BJ (cell line): ENCODE measurements at regions not wholly inside any gene's neighbourhood (a gene's known extent, or its start where the extent isn't known, plus 50 kb on each side); places are given as distances from the start of the nearest gene placed in this dataset.

Experiments
- CTCF ChIA-PET: fragments of 350-600 bp; formaldehyde crosslinking; extraction: SDS; loops from one replicate; lab custom pipeline; 2021; ENCODE audit warnings: antibody characterized with exemption, inconsistent platforms; lab: Yijun Ruan, JAX
- POLR2A ChIA-PET: fragments of 300-600 bp; sonication (Branson Sonifier 250); formaldehyde crosslinking; extraction: SDS; loops from one replicate; lab custom pipeline; 2021; ENCODE audit warnings: antibody characterized with exemption; lab: Charles Lee
- DNase-seq: peaks from one replicate; pipeline ENCODE4 v3.0.0-alpha.2; 2011; ENCODE audit warnings: low read depth
- H3K27me3 ChIP-seq: 2 replicates; pipeline ENCODE4 v1.6.0; 2011; ENCODE audit warnings: low read length; ENCODE audit not compliant: control insufficient read depth, insufficient read depth
- H3K36me3 ChIP-seq: 2 replicates; pipeline ENCODE4 v1.5.1; 2011; ENCODE audit warnings: low read length; ENCODE audit not compliant: control insufficient read depth, insufficient read depth
- H3K4me3 ChIP-seq: 2 replicates; pipeline ENCODE4 v1.5.1; 2011; ENCODE audit warnings: low read depth, mild to moderate bottlenecking, control low read depth, low read length
- TF ChIP-seq, protein P1 (sequence below): IDR thresholded peaks from 2 replicates; pipeline ENCODE4 v1.5.1; 2011; ENCODE audit warnings: low read depth, mild to moderate bottlenecking, control low read depth, inconsistent platforms, low read length, moderate library complexity; ENCODE audit not compliant: insufficient read depth

DNA sequence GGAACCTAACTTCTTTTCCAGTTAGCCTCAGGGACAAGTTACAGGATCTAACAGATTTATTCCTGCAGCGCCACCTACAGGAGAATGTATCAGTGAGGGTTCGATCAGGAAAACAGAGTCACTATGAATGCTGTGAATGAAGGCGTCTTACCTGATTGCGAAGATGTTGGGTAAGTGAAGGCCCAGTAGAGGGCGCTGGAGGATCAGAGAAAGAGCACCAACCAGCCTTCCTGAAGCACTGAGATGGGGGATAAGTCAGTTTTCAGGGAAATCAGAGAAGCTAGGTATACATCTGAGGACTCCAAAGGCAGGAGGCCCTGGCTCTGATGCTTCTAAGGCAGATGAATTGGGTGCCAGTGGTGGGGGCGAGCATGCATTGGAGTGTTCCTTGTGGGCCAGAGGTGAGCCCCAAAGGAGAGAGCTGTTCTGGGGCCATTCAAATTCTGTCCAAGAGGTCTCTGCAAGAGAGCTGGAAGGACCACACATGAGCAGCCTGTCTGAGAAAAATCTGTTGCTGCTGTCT is 169.9 kb upstream of the AADAT start:
- ChIA-PET POLR2A (no interaction called here), CTCF (interaction anchor here (0.7 to 1.8 kb wide), 6 partner anchors 10 to 600 kb away, joined by 3 to 9 read pairs (median 4); no protein-coding TSS in a partner anchor)
- Histone ChIP-seq H3K36me3 (no peaks in the 10 kb centered on the region), H3K4me3 (no peak overlapping the region), H3K27me3 (no peaks in the 10 kb centered on the region)
- DNase-seq = peak; percentile 14
- TF ChIP-seq, protein P1, sequence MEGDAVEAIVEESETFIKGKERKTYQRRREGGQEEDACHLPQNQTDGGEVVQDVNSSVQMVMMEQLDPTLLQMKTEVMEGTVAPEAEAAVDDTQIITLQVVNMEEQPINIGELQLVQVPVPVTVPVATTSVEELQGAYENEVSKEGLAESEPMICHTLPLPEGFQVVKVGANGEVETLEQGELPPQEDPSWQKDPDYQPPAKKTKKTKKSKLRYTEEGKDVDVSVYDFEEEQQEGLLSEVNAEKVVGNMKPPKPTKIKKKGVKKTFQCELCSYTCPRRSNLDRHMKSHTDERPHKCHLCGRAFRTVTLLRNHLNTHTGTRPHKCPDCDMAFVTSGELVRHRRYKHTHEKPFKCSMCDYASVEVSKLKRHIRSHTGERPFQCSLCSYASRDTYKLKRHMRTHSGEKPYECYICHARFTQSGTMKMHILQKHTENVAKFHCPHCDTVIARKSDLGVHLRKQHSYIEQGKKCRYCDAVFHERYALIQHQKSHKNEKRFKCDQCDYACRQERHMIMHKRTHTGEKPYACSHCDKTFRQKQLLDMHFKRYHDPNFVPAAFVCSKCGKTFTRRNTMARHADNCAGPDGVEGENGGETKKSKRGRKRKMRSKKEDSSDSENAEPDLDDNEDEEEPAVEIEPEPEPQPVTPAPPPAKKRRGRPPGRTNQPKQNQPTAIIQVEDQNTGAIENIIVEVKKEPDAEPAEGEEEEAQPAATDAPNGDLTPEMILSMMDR = peak; percentile 64

DNA sequence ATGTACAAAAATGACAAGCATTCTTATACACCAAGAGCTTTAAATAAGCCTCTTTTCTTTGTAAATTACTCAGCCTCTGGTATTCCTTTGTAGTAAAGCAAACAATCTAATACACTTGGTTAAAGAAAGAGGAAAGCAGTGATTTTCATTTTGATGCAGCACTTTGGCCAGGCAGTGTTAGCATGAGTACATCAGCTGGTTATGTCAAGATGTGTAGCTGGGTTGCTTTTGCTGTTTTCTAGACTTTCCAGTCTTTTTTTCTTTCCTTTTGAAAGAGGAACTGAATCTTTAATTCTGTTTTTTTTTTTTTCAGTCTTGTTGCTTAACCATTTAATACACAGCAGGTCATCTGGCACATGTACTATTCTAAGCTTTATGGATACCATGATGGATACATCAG is 167.1 kb upstream of the AADAT start:
- Histone ChIP-seq H3K27me3 (no peaks in the 10 kb centered on the region), H3K4me3 (no peak overlapping the region), H3K36me3 (no peaks in the 10 kb centered on the region)
- ChIA-PET CTCF (no interaction called here), POLR2A (no interaction called here)
- TF ChIP-seq, protein P1 = no peak
- no peak for DNase-seq

DNA sequence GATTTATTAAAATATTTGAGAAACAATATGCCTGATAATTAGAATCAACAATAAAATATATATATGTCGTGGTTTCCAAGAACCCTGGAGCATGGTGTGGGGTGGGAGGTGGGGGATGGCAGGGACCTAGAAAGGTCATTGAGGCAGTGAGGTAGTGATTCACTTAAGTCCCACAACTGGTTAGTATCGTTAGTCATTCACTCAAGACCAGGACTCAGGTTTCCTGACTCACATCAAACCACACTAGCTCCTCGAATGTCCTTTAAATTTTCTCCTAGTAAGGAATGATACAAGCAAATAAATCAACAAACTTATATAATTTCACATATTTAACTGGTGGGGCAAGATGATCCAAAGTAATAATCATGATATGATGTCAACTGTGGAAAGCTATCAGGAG is 158.8 kb upstream of the AADAT start:
- H3K36me3 ChIP-seq = no peaks in the 10 kb centered on the region
- H3K27me3 ChIP-seq = no peaks in the 10 kb centered on the region
- no peak overlapping the region for H3K4me3 ChIP-seq
- ChIA-PET CTCF (interaction anchor here (3.2 kb wide), 1 partner anchor 10 kb away, joined by 9 read pairs; no protein-coding TSS in a partner anchor), POLR2A (no interaction called here)
- TF ChIP-seq, protein P1 = no peak
- no peak for DNase-seq

DNA sequence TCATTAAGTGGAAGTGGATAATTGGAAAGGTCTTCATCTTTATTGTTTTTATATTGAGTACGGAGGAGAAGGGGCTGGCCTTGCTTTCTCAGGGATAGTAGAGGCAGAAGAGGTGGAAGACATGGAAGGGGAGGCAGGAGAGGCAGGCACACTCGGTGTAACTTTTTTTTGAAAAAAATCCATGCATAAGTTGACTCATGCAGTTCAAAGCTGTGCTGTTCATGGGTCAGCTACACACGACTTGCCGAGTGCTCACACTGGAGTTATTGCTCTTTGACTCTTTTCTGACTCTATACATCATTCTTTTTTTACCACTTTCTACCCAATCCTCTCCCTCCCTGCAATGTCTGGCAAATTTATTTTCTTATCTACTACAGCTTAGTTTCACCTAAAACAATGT is 158.3 kb upstream of the AADAT start:
- POLR2A ChIA-PET = no interaction called here
- CTCF ChIA-PET = interaction anchor here (3.2 kb wide), 1 partner anchor 11 kb away, joined by 9 read pairs; no protein-coding TSS in a partner anchor
- TF ChIP-seq, protein P1 = no peak
- Histone ChIP-seq H3K27me3 (no peaks in the 10 kb centered on the region), H3K36me3 (no peaks in the 10 kb centered on the region), H3K4me3 (no peak overlapping the region)
- DNase-seq = no peak

DNA sequence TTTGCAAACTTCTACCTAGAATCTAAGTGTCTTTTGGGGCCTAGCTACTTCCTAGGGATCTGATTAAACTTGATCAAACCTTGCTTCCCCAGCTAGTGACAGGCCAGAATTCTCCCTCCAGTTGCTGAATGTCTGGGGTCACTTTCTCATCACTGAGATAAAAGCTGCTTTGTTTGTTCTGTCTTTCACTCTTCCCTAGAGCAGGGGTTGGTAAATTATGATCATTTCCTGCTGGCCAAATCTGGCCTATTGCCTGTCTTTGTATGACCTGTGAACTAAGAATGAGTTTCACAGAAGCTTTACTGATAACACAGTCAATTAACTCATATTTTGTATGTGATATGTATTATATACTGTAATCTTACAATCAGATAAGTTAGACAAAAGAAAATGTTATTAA is 157.8 kb upstream of the AADAT start:
- ChIA-PET POLR2A (no interaction called here), CTCF (interaction anchor here (3.2 kb wide), 1 partner anchor 11 kb away, joined by 9 read pairs; no protein-coding TSS in a partner anchor)
- Histone ChIP-seq H3K4me3 (no peak overlapping the region), H3K36me3 (no peaks in the 10 kb centered on the region), H3K27me3 (no peaks in the 10 kb centered on the region)
- DNase-seq = no peak
- TF ChIP-seq, protein P1 = no peak
